K562 (cell line): ENCODE measurements at regions not wholly inside any gene's neighbourhood (a gene's known extent, or its start where the extent isn't known, plus 50 kb on each side); places are given as distances from the start of the nearest gene placed in this dataset.
"Not testable (repeated sequence)": the region's sequence is repeated elsewhere in the genome, so short reads cannot be mapped to it uniquely, and the experiment has no call there.

ENCODE experiments used
- ATAC-seq: fragments of 200-7000 bp; cut with Tn5 transposase; 3 replicates; pipeline ENCODE4 v1.9.1; 2020; ENCODE audit warnings: moderate library complexity
- BruUV-seq: library from RNA; stranded (reverse); fragments of 400-500 nt; replicated peaks from 2 replicates; lab custom pipeline; 2021; lab: Mats Ljungman, UMichigan
- CTCF ChIA-PET: fragments of 300-600 bp; formaldehyde crosslinking; extraction: SDS; loops from one replicate; lab custom pipeline; 2021; ENCODE audit warnings: low intra/inter-chr PET ratio; lab: Yijun Ruan, JAX
- POLR2A ChIA-PET: fragments of 300-600, 350-650 bp; sonication (Branson Sonifier 250); formaldehyde crosslinking; extraction: SDS; loops from one replicate; lab custom pipeline; 2021; ENCODE audit warnings: antibody characterized with exemption, inconsistent platforms; lab: Yijun Ruan, JAX
- DNase-seq, 4 experiments: peaks; one replicate each; pipeline versions ENCODE4 v3.0.0 to v3.0.0-alpha.2; 2011 to 2018; ENCODE audit warnings: low spot score in 3 of 4, mixed read lengths in 3 of 4; ENCODE audit errors: extremely low read depth in 1 of 4
- FAIRE-seq: peaks from 2 replicates; lab custom pipeline; 2011; peaks lifted over from hg19 to GRCh38; lab: Jason Lieb, UNC
- H2AFZ ChIP-seq: 2 replicates; pipeline ENCODE4 v1.6.0; 2011; ENCODE audit warnings: low read depth, low read length, control low read depth, inconsistent platforms
- H3K27ac ChIP-seq: fragments of 200-600 bp; 3 replicates; pipeline ENCODE4 v1.8.0; 2011; ENCODE audit warnings: low read depth, mild to moderate bottlenecking, control low read depth, inconsistent platforms, low read length, moderate library complexity, mixed read lengths; ENCODE audit errors: extremely low read depth
- H3K27me3 ChIP-seq, 2 experiments: fragments of 300-600 bp in 1 of 2; 2 replicates in 1 of 2; 3 replicates in 1 of 2; pipeline versions ENCODE4 v1.6.0 to v1.8.0; 2011; ENCODE audit warnings: inconsistent platforms in 2 of 2, low read length in 2 of 2, mild to moderate bottlenecking in 1 of 2, mixed read lengths in 1 of 2, moderate library complexity in 1 of 2; ENCODE audit not compliant: control insufficient read depth in 2 of 2, insufficient read depth in 2 of 2
- H3K36me3 ChIP-seq: fragments of 300-600 bp; 3 replicates; pipeline ENCODE4 v1.8.0; 2011; ENCODE audit warnings: mild to moderate bottlenecking, low read length, inconsistent platforms; ENCODE audit not compliant: control insufficient read depth, insufficient read depth
- H3K4me1 ChIP-seq, 2 experiments: fragments of 200-600 bp in 1 of 2; replicated peaks in 1 of 2; 2 replicates in 1 of 2; 3 replicates in 1 of 2; pipeline versions ENCODE4 v1.5.1 to v1.8.0; 2011; ENCODE audit warnings: inconsistent platforms in 2 of 2, low read length in 2 of 2, mild to moderate bottlenecking in 1 of 2, mixed read lengths in 1 of 2, moderate library complexity in 1 of 2; ENCODE audit not compliant: control insufficient read depth in 2 of 2, insufficient read depth in 2 of 2
- H3K4me2 ChIP-seq: 2 replicates; pipeline ENCODE4 v1.6.1; 2011; ENCODE audit warnings: low read length, control low read depth, inconsistent platforms, mixed read lengths; ENCODE audit not compliant: insufficient read depth
- H3K4me3 ChIP-seq: fragments of 200-600 bp; sonication (generic), shearing (Covaris generic); 2 replicates; pipeline ENCODE4 v1.5.1; 2016; ENCODE audit warnings: control low read depth, inconsistent platforms
- H3K79me2 ChIP-seq: fragments of 200-600 bp; 3 replicates; pipeline ENCODE4 v1.8.0; 2011; ENCODE audit warnings: low read length, inconsistent platforms; ENCODE audit not compliant: control insufficient read depth, insufficient read depth
- H3K9ac ChIP-seq, 2 experiments: 2 replicates each; pipeline versions ENCODE4 v1.6.0 to v1.6.1; 2011; ENCODE audit warnings: low read depth in 2 of 2, low read length in 2 of 2, control low read depth in 1 of 2, inconsistent platforms in 1 of 2, mild to moderate bottlenecking in 1 of 2, mixed read lengths in 1 of 2; ENCODE audit not compliant: insufficient read depth in 1 of 2
- H3K9me1 ChIP-seq: one replicate; pipeline ENCODE4 v1.6.0; 2011; ENCODE audit warnings: inconsistent platforms, mild to moderate bottlenecking, low read length, moderate library complexity; ENCODE audit not compliant: control insufficient read depth, insufficient read depth
- H3K9me3 ChIP-seq: replicated peaks from 2 replicates; pipeline ENCODE4 v1.5.1; 2011; ENCODE audit warnings: low read depth, low read length, inconsistent platforms; ENCODE audit not compliant: control insufficient read depth, insufficient read depth
- H4K20me1 ChIP-seq: replicated peaks from 2 replicates; pipeline ENCODE4 v1.6.1; 2011; ENCODE audit warnings: low read length, inconsistent platforms, mixed read lengths; ENCODE audit not compliant: control insufficient read depth, insufficient read depth
- E2F1 ChIP-seq: sonication (generic); formaldehyde crosslinking; IDR thresholded peaks from 2 replicates; pipeline ENCODE4 v1.8.1; 2023; ENCODE audit warnings: mild to moderate bottlenecking, missing genetic modification reagents, moderate library complexity
- POLR2H ChIP-seq: IDR thresholded peaks from 2 replicates; pipeline ENCODE4 v1.6.1; 2016; ENCODE audit warnings: missing genetic modification characterization, low read depth, mild to moderate bottlenecking, control low read depth, missing compliant biosample characterization, moderate library complexity
- WGBS: fragments of 100-300 bp; shearing (Covaris generic); methylation state at CpG from one replicate; pipeline ENCODE4 v1.1.6; 2016; ENCODE audit warnings: low coverage, mixed read lengths; ENCODE audit not compliant: insufficient coverage; ENCODE audit errors: missing lambda C conversion rate; 5-methylcytosine and 5-hydroxymethylcytosine counted together
- in situ Hi-C: fragments of 300-500 bp; cut with MboI; formaldehyde crosslinking; loops from 4 replicates; pipeline ENCODE4 v1.15.0; 2018; ENCODE audit warnings: inconsistent platforms, mixed read lengths
- intact Hi-C: fragments of 100-400 bp; cut with micrococcal nuclease; formaldehyde crosslinking; loops from 2 replicates; pipeline ENCODE4 v1.14.2; 2022

GRCh38 chr9:78909566-78909965 lies 612.6 kb downstream of the PSAT1 start:
- no TSS peak for BruUV-seq
- POLR2A ChIA-PET: no interaction called here
- 0% methylated on average over 2 of the region's 2 CpGs for WGBS

GRCh38 chr9:78916884-78917283 lies 620.0 kb downstream of the PSAT1 start:
- H4K20me1 ChIP-seq, H3K4me2 ChIP-seq, BruUV-seq, H3K27me3 ChIP-seq, intact Hi-C loops, H3K4me1 ChIP-seq, H3K4me3 ChIP-seq, POLR2A ChIA-PET, H3K9me1 ChIP-seq, DNase-seq, FAIRE-seq, H3K9ac ChIP-seq, H3K9me3 ChIP-seq, H3K27ac ChIP-seq, H2AFZ ChIP-seq, ATAC-seq, H3K79me2 ChIP-seq, H3K36me3 ChIP-seq, in situ Hi-C loops, CTCF ChIA-PET: not testable (repeated sequence)
- WGBS: 0% methylated on average over 1 of the region's 2 CpGs

More at GRCh38 chr9:78909566-78909965, 612.6 kb downstream of the PSAT1 start:
- FAIRE-seq (no peak), DNase-seq (no peak), ATAC-seq (no peak)
- Histone ChIP-seq H3K4me1 (no peaks in the 10 kb centered on the region), H3K9me1 (no peaks in the 10 kb centered on the region), H3K4me2 (no peak overlapping the region), H2AFZ (no peak overlapping the region), H3K36me3 (no peaks in the 10 kb centered on the region), H3K9ac (no peak overlapping the region), H4K20me1 (no peaks in the 10 kb centered on the region), H3K79me2 (no peaks in the 10 kb centered on the region), H3K27me3 (no peaks in the 10 kb centered on the region), H3K27ac (no peak overlapping the region), H3K4me3 (no peak overlapping the region), H3K9me3 (no peaks in the 10 kb centered on the region)
- in situ Hi-C loops (no loop called here), intact Hi-C loops (no loop called here)
- no peak for TF ChIP-seq POLR2H (tag)
- TF ChIP-seq E2F1 (CRISPR knock-in tag): no peak
- CTCF ChIA-PET: no interaction called here
